ENCODE measurements at regions not wholly inside any gene's neighbourhood (a gene's known extent, or its start where the extent isn't known, plus 50 kb on each side); places are given as distances from the start of the nearest gene placed in this dataset.

DNA sequence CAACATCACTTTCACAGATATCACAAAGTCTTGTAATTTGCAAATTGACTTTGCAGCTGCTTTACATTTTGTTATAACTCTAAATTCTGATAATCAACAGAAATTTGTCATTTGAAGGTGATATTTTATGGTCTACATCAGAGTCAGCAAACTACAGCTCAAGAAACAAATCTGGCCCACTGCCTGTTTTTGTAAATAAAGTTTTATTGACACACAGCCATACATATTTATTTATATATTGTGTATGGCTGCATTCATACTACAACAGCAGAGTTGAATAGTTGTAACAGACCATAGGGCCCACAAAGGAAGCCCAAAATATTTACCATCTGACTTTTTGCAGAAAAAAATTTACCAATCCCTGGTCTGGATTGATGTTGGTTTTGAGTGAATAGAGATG is 87.0 kb upstream of the GRIA1 start:
- no peak overlapping the region for H2BK15ac ChIP-seq (ENCODE audit: low read length)
- no peak overlapping the region for H3K9ac ChIP-seq (replicated peaks in 1 of 4; ENCODE audit: extremely low read depth in 1 of 4, low read depth in 3 of 4, low read length in 3 of 4)

More for the DNA sequence above, 87.0 kb upstream of the GRIA1 start:
- no peak for FAIRE-seq
- H3K23me2 ChIP-seq (ENCODE audit: low read depth, low read length) = no peaks in the 10 kb centered on the region
- no peak overlapping the region for H2BK12ac ChIP-seq (ENCODE audit: low read depth, low read length)
- no peak overlapping the region for H2BK120ac ChIP-seq (replicated peaks; ENCODE audit: low read depth, low read length)
- no peak overlapping the region for H3K56ac ChIP-seq (replicated peaks; ENCODE audit: insufficient read length, low read depth, low read length)
- H3K27me3 ChIP-seq (replicated peaks in 1 of 4; ENCODE audit: control insufficient read depth in 3 of 4, extremely low read depth in 1 of 4, insufficient read depth in 3 of 4, low read length in 3 of 4) = no peaks in the 10 kb centered on the region
- H3K18ac ChIP-seq (ENCODE audit: extremely low read depth, low read length) = no peak overlapping the region
- H3K14ac ChIP-seq (ENCODE audit: insufficient read length) = no peak overlapping the region
- H2AK5ac ChIP-seq (ENCODE audit: low read depth, low read length) = no peak overlapping the region
- POLR2A ChIA-PET (ENCODE audit: partially characterized antibody) = no interaction called here
- H3K4me1 ChIP-seq (replicated peaks in 1 of 4; ENCODE audit: control insufficient read depth in 3 of 4, insufficient read depth in 4 of 4, low read length in 3 of 4) = peaks cover 0 to 5% (median 3%) of the 10 kb centered on the region in 4 experiments; a peak in 3 of 7 replicates
- no peak overlapping the region for H3K27ac ChIP-seq (ENCODE audit: low read depth, low read length)
- no peaks in the 10 kb centered on the region for H4K20me1 ChIP-seq (replicated peaks in 1 of 2; ENCODE audit: control insufficient read depth in 1 of 2, insufficient read depth in 2 of 2, low read length in 2 of 2)
- no peak for DNase-seq (ENCODE audit: low read depth in 1 of 2, low spot score in 2 of 2)
- no peak overlapping the region for H3K4ac ChIP-seq (replicated peaks; ENCODE audit: insufficient read length, low read depth, low read length)
- no peak overlapping the region for H3K4me2 ChIP-seq (ENCODE audit: insufficient read depth in 1 of 2, low read depth in 2 of 2, low read length in 2 of 2)
- no peaks in the 10 kb centered on the region for H3K79me2 ChIP-seq (ENCODE audit: control insufficient read depth in 1 of 2, insufficient read depth in 2 of 2, low read length in 2 of 2)
- no peak overlapping the region for H2BK5ac ChIP-seq (ENCODE audit: low read depth, low read length)
- no peak overlapping the region for H4K8ac ChIP-seq (ENCODE audit: extremely low read depth, insufficient read depth, low read length)
- H3K4me3 ChIP-seq (ENCODE audit: extremely low read depth in 1 of 4, insufficient read depth in 2 of 4, low read depth in 3 of 4, low read length in 4 of 4) = no peak overlapping the region
- no peak overlapping the region for H2BK20ac ChIP-seq (ENCODE audit: low read length)
- CTCF ChIA-PET (ENCODE audit: partially characterized antibody) = interaction anchor here (1.2 to 1.5 kb wide), 2 partner anchors 20 to 39 kb away, joined by 3 read pairs; no protein-coding TSS in a partner anchor
- H4K91ac ChIP-seq (replicated peaks; ENCODE audit: insufficient read length, low read length) = no peak overlapping the region
- TF ChIP-seq YY1 (IDR thresholded peaks at IDR 0.05; ENCODE audit: low read depth, low read length) (no peak), ATF3 (IDR thresholded peaks at IDR 0.05; ENCODE audit: insufficient read depth, low read depth, low read length) (no peak), CTBP2 (IDR thresholded peaks at IDR 0.05; ENCODE audit: borderline replicate concordance, insufficient read depth, insufficient read length, low read length) (no peak), TEAD4 (IDR thresholded peaks at IDR 0.05; ENCODE audit: low read depth, low read length) (no peak), CHD1 (IDR thresholded peaks at IDR 0.05; ENCODE audit: low read depth, low read length) (no peak), KDM5A (IDR thresholded peaks at IDR 0.05; ENCODE audit: low read length) (no peak), TAF1 (IDR thresholded peaks at IDR 0.05; ENCODE audit: low read depth, low read length) (no peak), TCF12 (IDR thresholded peaks at IDR 0.05; ENCODE audit: low read depth, low read length) (no peak), RAD21 (IDR thresholded peaks at IDR 0.05 in 1 of 2, conservative IDR thresholded peaks at IDR 0.05 in 1 of 2; ENCODE audit: low read depth in 2 of 2, low read length in 2 of 2) (no peak), RNF2 (IDR thresholded peaks at IDR 0.05; ENCODE audit: borderline replicate concordance, low read depth, low read length, missing control alignments, poor library complexity, severe bottlenecking) (no peak), EGR1 (IDR thresholded peaks at IDR 0.05; ENCODE audit: borderline replicate concordance, low read depth, low read length) (no peak), CBX8 (IDR thresholded peaks at IDR 0.05; ENCODE audit: borderline replicate concordance, low read depth, low read length) (no peak)
- H4K5ac ChIP-seq (ENCODE audit: insufficient read length, low read depth, low read length) = no peak overlapping the region
- no peaks in the 10 kb centered on the region for H3K36me3 ChIP-seq (ENCODE audit: control insufficient read depth in 2 of 4, insufficient read depth in 4 of 4, low read length in 3 of 4)
- H2AFZ ChIP-seq (ENCODE audit: low read length) = no peak overlapping the region
- no peaks in the 10 kb centered on the region for H3K9me3 ChIP-seq (ENCODE audit: insufficient read depth in 2 of 2, low read depth in 1 of 2, low read length in 1 of 2)
- no peaks in the 10 kb centered on the region for H3K79me1 ChIP-seq (ENCODE audit: low read depth, low read length)
- H3K23ac ChIP-seq (ENCODE audit: insufficient read length) = no peak overlapping the region
